H1 (cell line): ENCODE measurements at regions not wholly inside any gene's neighbourhood (a gene's known extent, or its start where the extent isn't known, plus 50 kb on each side); places are given as distances from the start of the nearest gene placed in this dataset.

ENCODE experiments used
- CTCF ChIA-PET: fragments of 300-600 bp; sonication (Branson Sonifier 250); formaldehyde crosslinking; loops from one replicate; lab custom pipeline; 2021; ENCODE audit not compliant: partially characterized antibody; lab: Charles Lee
- POLR2A ChIA-PET: fragments of 300-600 bp; sonication (Branson Sonifier 250); formaldehyde crosslinking; loops from one replicate; lab custom pipeline; 2021; ENCODE audit warnings: inconsistent platforms; ENCODE audit not compliant: partially characterized antibody; lab: Charles Lee
- DNase-seq, 2 experiments: peaks; one replicate each; pipeline versions ENCODE4 v3.0.0 to v3.0.0-alpha.2; 2010 to 2022; ENCODE audit warnings: low spot score in 2 of 2, low read depth in 1 of 2, mixed read lengths in 1 of 2
- FAIRE-seq: peaks from 2 replicates; lab custom pipeline; 2011; peaks lifted over from hg19 to GRCh38; lab: Jason Lieb, UNC
- H2AFZ ChIP-seq: 2 replicates; pipeline ENCODE4 v1.8.1; 2012; ENCODE audit warnings: low read length, inconsistent platforms
- H2AK5ac ChIP-seq: 2 replicates; pipeline ENCODE4 v1.6.1; 2013; ENCODE audit warnings: low read depth, low read length
- H2BK120ac ChIP-seq: replicated peaks from 2 replicates; pipeline ENCODE3; 2013; ENCODE audit warnings: low read depth, low read length, inconsistent platforms
- H2BK12ac ChIP-seq: 2 replicates; pipeline ENCODE4 v1.6.1; 2013; ENCODE audit warnings: low read depth, low read length
- H2BK15ac ChIP-seq: 2 replicates; pipeline ENCODE4 v1.6.1; 2013; ENCODE audit warnings: low read length
- H2BK20ac ChIP-seq: 2 replicates; pipeline ENCODE4 v1.6.1; 2013; ENCODE audit warnings: low read length
- H2BK5ac ChIP-seq: 2 replicates; pipeline ENCODE4 v1.6.1; 2013; ENCODE audit warnings: low read depth, low read length
- H3K14ac ChIP-seq: 2 replicates; pipeline ENCODE4 v1.6.1; 2013; ENCODE audit warnings: inconsistent platforms; ENCODE audit not compliant: insufficient read length
- H3K18ac ChIP-seq: 2 replicates; pipeline ENCODE4 v1.6.1; 2013; ENCODE audit warnings: low read length; ENCODE audit errors: extremely low read depth
- H3K23ac ChIP-seq: 2 replicates; pipeline ENCODE4 v1.6.1; 2013; ENCODE audit warnings: inconsistent platforms; ENCODE audit not compliant: insufficient read length
- H3K23me2 ChIP-seq: 2 replicates; pipeline ENCODE4 v1.6.1; 2013; ENCODE audit warnings: low read depth, low read length
- H3K27ac ChIP-seq: 2 replicates; pipeline ENCODE4 v1.6.1; 2011; ENCODE audit warnings: low read depth, low read length, inconsistent platforms
- H3K27me3 ChIP-seq, 4 experiments: replicated peaks in 1 of 4; 1 replicate in 1 of 4; 2 replicates in 3 of 4; pipeline versions ENCODE4 v1.6.1 to v1.8.1; 2011 to 2013; ENCODE audit warnings: low read length in 3 of 4, mild to moderate bottlenecking in 3 of 4, inconsistent platforms in 2 of 4, mixed read lengths in 2 of 4, moderate library complexity in 1 of 4; ENCODE audit not compliant: control insufficient read depth in 3 of 4, insufficient read depth in 3 of 4; ENCODE audit errors: extremely low read depth in 1 of 4
- H3K36me3 ChIP-seq, 4 experiments: 2 replicates each; pipeline versions ENCODE4 v1.6.1 to v1.8.1; 2011 to 2013; ENCODE audit warnings: mild to moderate bottlenecking in 4 of 4, low read length in 3 of 4, moderate library complexity in 2 of 4, control low read depth in 1 of 4, inconsistent platforms in 1 of 4; ENCODE audit not compliant: insufficient read depth in 4 of 4, control insufficient read depth in 2 of 4
- H3K4ac ChIP-seq: replicated peaks from 2 replicates; pipeline ENCODE3; 2013; ENCODE audit warnings: low read length, low read depth, mixed read lengths, inconsistent platforms; ENCODE audit not compliant: insufficient read length
- H3K4me1 ChIP-seq, 4 experiments: replicated peaks in 1 of 4; 1 replicate in 1 of 4; 2 replicates in 3 of 4; pipeline versions ENCODE4 v1.6.1 to v1.8.1; 2011 to 2013; ENCODE audit warnings: low read length in 3 of 4, inconsistent platforms in 2 of 4, mixed read lengths in 1 of 4; ENCODE audit not compliant: insufficient read depth in 4 of 4, control insufficient read depth in 3 of 4
- H3K4me2 ChIP-seq, 2 experiments: 2 replicates each; pipeline versions ENCODE4 v1.6.1 to v1.8.1; 2011 to 2013; ENCODE audit warnings: low read depth in 2 of 2, low read length in 2 of 2, control low read depth in 1 of 2, inconsistent platforms in 1 of 2, mild to moderate bottlenecking in 1 of 2; ENCODE audit not compliant: insufficient read depth in 1 of 2
- H3K4me3 ChIP-seq, 4 experiments: fragments of 200-600, 300-600 bp in 1 of 4; sonication (generic), shearing (Covaris generic), sonication (Bioruptor Twin) in 1 of 4; 2 replicates each; pipeline versions ENCODE4 v1.5.1 to v1.8.1; 2011 to 2016; ENCODE audit warnings: low read length in 4 of 4, low read depth in 3 of 4, control low read depth in 2 of 4, inconsistent platforms in 2 of 4, mild to moderate bottlenecking in 2 of 4, mixed read lengths in 1 of 4, moderate library complexity in 1 of 4; ENCODE audit not compliant: insufficient read depth in 2 of 4; ENCODE audit errors: extremely low read depth in 1 of 4
- H3K56ac ChIP-seq: replicated peaks from 2 replicates; pipeline ENCODE3; 2013; ENCODE audit warnings: low read depth, mild to moderate bottlenecking, mixed read lengths, low read length, inconsistent platforms; ENCODE audit not compliant: insufficient read length
- H3K79me1 ChIP-seq: 2 replicates; pipeline ENCODE4 v1.6.1; 2013; ENCODE audit warnings: low read depth, low read length, control low read depth
- H3K79me2 ChIP-seq, 2 experiments: 2 replicates each; pipeline versions ENCODE4 v1.6.1 to v1.8.1; 2012 to 2013; ENCODE audit warnings: low read length in 2 of 2, mild to moderate bottlenecking in 2 of 2, inconsistent platforms in 1 of 2; ENCODE audit not compliant: insufficient read depth in 2 of 2, control insufficient read depth in 1 of 2
- H3K9ac ChIP-seq, 4 experiments: replicated peaks in 1 of 4; 1 replicate in 1 of 4; 2 replicates in 3 of 4; pipeline versions ENCODE4 v1.6.1 to v1.8.1; 2011 to 2013; ENCODE audit warnings: low read depth in 3 of 4, low read length in 3 of 4, control low read depth in 2 of 4, mild to moderate bottlenecking in 2 of 4, moderate library complexity in 2 of 4, inconsistent platforms in 1 of 4; ENCODE audit errors: extremely low read depth in 1 of 4
- H3K9me3 ChIP-seq, 2 experiments: 2 replicates each; pipeline versions ENCODE4 v1.6.1 to v1.8.1; 2012 to 2013; ENCODE audit warnings: mild to moderate bottlenecking in 2 of 2, moderate library complexity in 2 of 2, control low read depth in 1 of 2, inconsistent platforms in 1 of 2, low read depth in 1 of 2, low read length in 1 of 2, mixed read lengths in 1 of 2; ENCODE audit not compliant: insufficient read depth in 2 of 2
- H4K20me1 ChIP-seq, 2 experiments: replicated peaks in 1 of 2; 2 replicates each; pipeline versions ENCODE3 to v1.8.1; 2011 to 2013; ENCODE audit warnings: inconsistent platforms in 2 of 2, low read length in 2 of 2, mild to moderate bottlenecking in 1 of 2; ENCODE audit not compliant: insufficient read depth in 2 of 2, control insufficient read depth in 1 of 2
- H4K5ac ChIP-seq: 2 replicates; pipeline ENCODE4 v1.6.1; 2013; ENCODE audit warnings: low read length, low read depth, mixed read lengths, inconsistent platforms; ENCODE audit not compliant: insufficient read length
- H4K8ac ChIP-seq: 2 replicates; pipeline ENCODE4 v1.8.0; 2013; ENCODE audit warnings: mild to moderate bottlenecking, moderate library complexity, low read length, inconsistent platforms; ENCODE audit not compliant: insufficient read depth; ENCODE audit errors: extremely low read depth
- H4K91ac ChIP-seq: replicated peaks from 2 replicates; pipeline ENCODE3; 2013; ENCODE audit warnings: low read length, mixed read lengths, inconsistent platforms; ENCODE audit not compliant: insufficient read length
- CHD2 ChIP-seq: IDR thresholded peaks from 2 replicates; pipeline ENCODE4 v1.6.1; 2012; ENCODE audit warnings: low read length, improper control_type of control experiment
- CREB1 ChIP-seq: IDR thresholded peaks from 2 replicates; pipeline ENCODE4 v1.6.1; 2012; ENCODE audit warnings: inconsistent platforms
- E2F6 ChIP-seq: IDR thresholded peaks from 2 replicates; pipeline ENCODE4 v1.6.1; 2012; ENCODE audit warnings: inconsistent platforms
- GABPA ChIP-seq: IDR thresholded peaks from 2 replicates; pipeline ENCODE4 v1.6.1; 2011; ENCODE audit warnings: mild to moderate bottlenecking, low read length, moderate library complexity, borderline replicate concordance; ENCODE audit not compliant: insufficient read depth
- HDAC2 ChIP-seq, 2 experiments: fragments of 300-600 bp in 1 of 2; sonication (generic) in 1 of 2; IDR thresholded peaks; 2 replicates each; pipeline ENCODE4 v1.6.1; 2011 to 2012; ENCODE audit warnings: low read depth in 2 of 2, low read length in 2 of 2, mild to moderate bottlenecking in 2 of 2, moderate library complexity in 2 of 2, borderline replicate concordance in 1 of 2, inconsistent platforms in 1 of 2
- PHF8 ChIP-seq: fragments of 200-600 bp; sonication (generic); conservative IDR thresholded peaks from 2 replicates; pipeline ENCODE4 v1.7.1; 2012; ENCODE audit warnings: low read depth, mild to moderate bottlenecking, inconsistent platforms, low read length, moderate library complexity
- POU5F1 ChIP-seq: IDR thresholded peaks from 2 replicates; pipeline ENCODE4 v1.6.1; 2011; ENCODE audit warnings: low read depth, mild to moderate bottlenecking, low read length, moderate library complexity
- RAD21 ChIP-seq, 2 experiments: IDR thresholded peaks in 1 of 2; conservative IDR thresholded peaks in 1 of 2; 2 replicates each; pipeline ENCODE4 v1.6.1; 2011; ENCODE audit warnings: low read depth in 2 of 2, low read length in 2 of 2, improper control_type of control experiment in 1 of 2, inconsistent platforms in 1 of 2, mild to moderate bottlenecking in 1 of 2, moderate library complexity in 1 of 2
- SIN3A ChIP-seq, 2 experiments: IDR thresholded peaks in 1 of 2; conservative IDR thresholded peaks in 1 of 2; 2 replicates each; pipeline ENCODE4 v1.6.1; 2011 to 2012; ENCODE audit warnings: low read length in 2 of 2, improper control_type of control experiment in 1 of 2, low read depth in 1 of 2, mild to moderate bottlenecking in 1 of 2
- TAF1 ChIP-seq: IDR thresholded peaks from 2 replicates; pipeline ENCODE4 v1.6.1; 2011; ENCODE audit warnings: mild to moderate bottlenecking, low read depth, low read length
- YY1 ChIP-seq: IDR thresholded peaks from 2 replicates; pipeline ENCODE4 v1.6.1; 2011; ENCODE audit warnings: low read depth, mild to moderate bottlenecking, low read length
- WGBS, 2 experiments: shearing (Covaris generic) in 1 of 2; methylation state at CpG; one replicate each; pipeline versions ENCODE4 v1.1.6 to v1.1.7; 2013 to 2015; ENCODE audit warnings: low lambda C conversion rate in 2 of 2, mixed read lengths in 2 of 2, inconsistent platforms in 1 of 2, low coverage in 1 of 2, missing lambda C conversion rate in 1 of 2; ENCODE audit not compliant: insufficient replicate concordance in 2 of 2, insufficient coverage in 1 of 2, insufficient read length in 1 of 2; ENCODE audit errors: extremely low coverage in 1 of 2, missing lambda C conversion rate in 1 of 2; 5-methylcytosine and 5-hydroxymethylcytosine counted together

- Histone ChIP-seq H3K23me2 (no peaks in the 10 kb centered on the region; the same call in 1 of the 2 replicates), H2BK12ac (no peak overlapping the region), H3K9ac (no peak overlapping the region), H4K8ac (no peak overlapping the region), H3K4me2 (no peak overlapping the region), H3K23ac (no peak overlapping the region), H2BK20ac (no peak overlapping the region), H3K4ac (no peak overlapping the region), H4K20me1 (no peaks in the 10 kb centered on the region), H2AFZ (no peak overlapping the region), H3K79me1 (no peaks in the 10 kb centered on the region), H3K27me3 (no peaks in the 10 kb centered on the region), H3K27ac (no peak overlapping the region), H3K4me3 (no peak overlapping the region), H4K91ac (no peak overlapping the region), H3K36me3 (no peaks in the 10 kb centered on the region), H3K18ac (no peak overlapping the region), H3K14ac (no peak overlapping the region), H3K79me2 (no peaks in the 10 kb centered on the region), H2AK5ac (no peak overlapping the region), H2BK120ac (no peak overlapping the region), H3K9me3 (no peaks in the 10 kb centered on the region; a peak in 1 of 4 replicates), H4K5ac (no peak overlapping the region), H3K4me1 (no peaks in the 10 kb centered on the region), H3K56ac (no peak overlapping the region), H2BK15ac (no peak overlapping the region), H2BK5ac (no peak overlapping the region)
- CTCF ChIA-PET = interaction anchor here (0.6 to 2.6 kb wide), 3 partner anchors 9 to 51 kb away, joined by 3 to 13 read pairs (median 4); no protein-coding TSS in a partner anchor
- 100% methylated on average over 4 of the region's 4 CpGs; no CpG with 5 or more reads in 1 of the 2 experiments for WGBS, 2 experiments
- DNase-seq (no peak), FAIRE-seq (no peak)
- POLR2A ChIA-PET = no interaction called here
- TF ChIP-seq E2F6 (no peak), PHF8 (no peak), POU5F1 (no peak), CREB1 (no peak), SIN3A (conservative IDR thresholded peaks at IDR 0.05 in 1 of 2, IDR thresholded peaks at IDR 0.05 in 1 of 2; ENCODE audit: low read depth in 1 of 2, low read length in 2 of 2) (no peak), GABPA (no peak), TAF1 (no peak), HDAC2 (IDR thresholded peaks at IDR 0.05; ENCODE audit: borderline replicate concordance in 1 of 2, low read depth in 2 of 2, low read length in 2 of 2) (no peak), RAD21 (IDR thresholded peaks at IDR 0.05 in 1 of 2, conservative IDR thresholded peaks at IDR 0.05 in 1 of 2; ENCODE audit: low read depth in 2 of 2, low read length in 2 of 2) (no peak), YY1 (no peak), CHD2 (no peak)
These were observed 845.4 kb upstream of the ADAMTS5 start for GRCh38 chr21:27812279-27812678.
